Osteoblast (primary cell): ENCODE measurements at regions not wholly inside any gene's neighbourhood (a gene's known extent, or its start where the extent isn't known, plus 50 kb on each side); places are given as distances from the start of the nearest gene placed in this dataset.

ENCODE experiments used
- DNase-seq: peaks from one replicate; pipeline ENCODE4 v3.0.0; 2011; ENCODE audit warnings: low spot score, mixed read lengths; ENCODE audit not compliant: insufficient read length; ENCODE audit errors: missing footprints
- H2AFZ ChIP-seq: 2 replicates; pipeline ENCODE4 v1.6.0; 2011; ENCODE audit warnings: mild to moderate bottlenecking, low read length
- H3K27ac ChIP-seq: 2 replicates; pipeline ENCODE4 v1.5.1; 2011; ENCODE audit warnings: mild to moderate bottlenecking, low read depth, low read length, moderate library complexity
- H3K27me3 ChIP-seq: 2 replicates; pipeline ENCODE4 v1.6.0; 2012; ENCODE audit warnings: mild to moderate bottlenecking, control low read depth, inconsistent platforms, low read length, moderate library complexity; ENCODE audit not compliant: insufficient read depth
- H3K36me3 ChIP-seq: 2 replicates; pipeline ENCODE4 v1.5.1; 2011; ENCODE audit warnings: mild to moderate bottlenecking, low read length, control low read depth, moderate library complexity; ENCODE audit not compliant: insufficient read depth
- H3K4me1 ChIP-seq: 2 replicates; pipeline ENCODE4 v1.5.1; 2011; ENCODE audit warnings: mild to moderate bottlenecking, low read length, control low read depth, moderate library complexity; ENCODE audit not compliant: insufficient read depth
- H3K4me2 ChIP-seq: 2 replicates; pipeline ENCODE4 v1.6.0; 2011; ENCODE audit warnings: mild to moderate bottlenecking, low read length; ENCODE audit not compliant: insufficient read depth
- H3K4me3 ChIP-seq: fragments of 200-600 bp; sonication (generic); 3 replicates; pipeline ENCODE4 v1.5.1; 2012; ENCODE audit warnings: mild to moderate bottlenecking, low read length, inconsistent platforms; ENCODE audit not compliant: insufficient read depth
- H3K79me2 ChIP-seq: 2 replicates; pipeline ENCODE4 v1.6.0; 2012; ENCODE audit warnings: mild to moderate bottlenecking, low read length, control low read depth, inconsistent platforms; ENCODE audit not compliant: insufficient read depth
- H3K9me3 ChIP-seq: 2 replicates; pipeline ENCODE4 v1.5.1; 2011; ENCODE audit warnings: low read depth, low read length, control low read depth
- H4K20me1 ChIP-seq: 2 replicates; pipeline ENCODE4 v1.6.0; 2012; ENCODE audit warnings: mild to moderate bottlenecking, low read length, control low read depth; ENCODE audit not compliant: insufficient read depth
- TF ChIP-seq, protein P1 (sequence below): IDR thresholded peaks from 2 replicates; pipeline ENCODE4 v1.5.1; 2011; ENCODE audit warnings: mild to moderate bottlenecking, low read depth, low read length, moderate library complexity; ENCODE audit errors: extremely low read depth

DNA sequence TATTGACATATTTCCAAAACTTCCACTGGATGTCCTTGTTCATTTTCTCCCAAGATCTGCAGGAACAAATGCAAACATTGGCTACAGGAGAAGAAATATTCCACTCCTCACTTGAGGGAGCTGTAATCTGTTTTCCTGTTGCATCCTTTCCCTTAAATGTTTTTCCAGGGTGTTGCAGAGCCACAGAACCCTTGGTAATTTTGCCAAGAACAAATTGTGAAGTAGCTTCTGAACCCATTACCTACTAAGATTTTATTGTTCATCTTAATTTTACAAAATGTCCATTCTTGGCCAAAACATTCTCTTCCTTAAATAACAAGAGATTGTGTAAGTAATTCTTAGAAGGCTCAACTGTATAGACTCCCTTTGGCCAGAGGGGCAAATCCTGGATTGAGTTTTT is 177.0 kb downstream of the GNAT3 start:
- Histone ChIP-seq H3K79me2 (no peaks in the 10 kb centered on the region), H2AFZ (no peak overlapping the region), H4K20me1 (no peaks in the 10 kb centered on the region), H3K4me3 (no peak overlapping the region), H3K9me3 (no peaks in the 10 kb centered on the region), H3K27ac (no peak overlapping the region), H3K27me3 (no peaks in the 10 kb centered on the region), H3K36me3 (no peaks in the 10 kb centered on the region), H3K4me1 (peaks cover 4% of the 10 kb centered on the region), H3K4me2 (no peak overlapping the region)
- no peak for DNase-seq
- TF ChIP-seq, protein P1, sequence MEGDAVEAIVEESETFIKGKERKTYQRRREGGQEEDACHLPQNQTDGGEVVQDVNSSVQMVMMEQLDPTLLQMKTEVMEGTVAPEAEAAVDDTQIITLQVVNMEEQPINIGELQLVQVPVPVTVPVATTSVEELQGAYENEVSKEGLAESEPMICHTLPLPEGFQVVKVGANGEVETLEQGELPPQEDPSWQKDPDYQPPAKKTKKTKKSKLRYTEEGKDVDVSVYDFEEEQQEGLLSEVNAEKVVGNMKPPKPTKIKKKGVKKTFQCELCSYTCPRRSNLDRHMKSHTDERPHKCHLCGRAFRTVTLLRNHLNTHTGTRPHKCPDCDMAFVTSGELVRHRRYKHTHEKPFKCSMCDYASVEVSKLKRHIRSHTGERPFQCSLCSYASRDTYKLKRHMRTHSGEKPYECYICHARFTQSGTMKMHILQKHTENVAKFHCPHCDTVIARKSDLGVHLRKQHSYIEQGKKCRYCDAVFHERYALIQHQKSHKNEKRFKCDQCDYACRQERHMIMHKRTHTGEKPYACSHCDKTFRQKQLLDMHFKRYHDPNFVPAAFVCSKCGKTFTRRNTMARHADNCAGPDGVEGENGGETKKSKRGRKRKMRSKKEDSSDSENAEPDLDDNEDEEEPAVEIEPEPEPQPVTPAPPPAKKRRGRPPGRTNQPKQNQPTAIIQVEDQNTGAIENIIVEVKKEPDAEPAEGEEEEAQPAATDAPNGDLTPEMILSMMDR, result no peak

DNA sequence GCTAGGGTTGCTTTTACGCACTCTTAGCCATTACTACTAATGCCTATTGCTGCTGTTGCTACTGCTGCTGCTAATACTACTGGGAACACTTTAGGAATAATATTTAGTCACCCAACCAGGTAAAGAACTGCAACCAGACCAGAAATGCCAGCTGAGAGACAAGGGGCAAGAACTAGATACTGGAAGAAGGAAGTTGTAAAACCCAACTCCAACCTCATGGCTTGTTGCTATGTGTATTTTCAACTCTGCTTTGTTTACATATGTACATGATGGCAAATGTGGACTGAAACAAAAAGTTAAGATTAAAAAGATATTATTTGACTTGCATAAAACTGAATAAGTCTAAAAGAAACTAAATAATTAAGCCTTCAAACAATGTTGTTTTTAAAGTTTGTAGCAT is 177.7 kb downstream of the GNAT3 start:
- TF ChIP-seq, protein P1, result no peak
- Histone ChIP-seq H3K4me2 (no peak overlapping the region), H3K36me3 (no peaks in the 10 kb centered on the region), H3K4me3 (no peak overlapping the region), H2AFZ (no peak overlapping the region), H3K4me1 (peaks cover 5% of the 10 kb centered on the region), H4K20me1 (no peaks in the 10 kb centered on the region), H3K79me2 (no peaks in the 10 kb centered on the region), H3K27me3 (no peaks in the 10 kb centered on the region), H3K9me3 (no peaks in the 10 kb centered on the region), H3K27ac (no peak overlapping the region)
- DNase-seq, result no peak

DNA sequence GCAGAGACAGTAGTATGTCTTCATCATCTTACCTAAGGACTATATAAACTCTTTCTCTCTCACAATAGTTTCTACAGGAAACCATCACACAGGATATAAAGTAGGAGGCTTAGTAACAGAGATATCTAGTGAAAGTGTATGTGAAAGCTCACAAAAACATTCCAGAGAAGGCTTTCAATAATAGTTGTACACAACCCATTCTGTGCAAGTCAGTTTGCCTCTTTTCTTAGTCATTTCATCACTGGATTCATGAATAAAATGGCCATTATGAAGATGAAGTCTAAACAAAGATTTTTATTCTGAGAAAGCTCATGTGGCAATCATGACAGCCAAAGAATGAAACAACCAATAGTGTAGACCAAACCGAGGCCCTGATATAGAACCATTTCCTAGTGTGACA is 178.8 kb downstream of the GNAT3 start:
- Histone ChIP-seq H3K4me2 (no peak overlapping the region), H3K9me3 (no peaks in the 10 kb centered on the region), H4K20me1 (no peaks in the 10 kb centered on the region), H3K4me1 (peaks cover 5% of the 10 kb centered on the region), H3K27ac (no peak overlapping the region), H3K36me3 (no peaks in the 10 kb centered on the region), H3K27me3 (no peaks in the 10 kb centered on the region), H3K4me3 (no peak overlapping the region), H2AFZ (peak overlapping the region; percentile 49), H3K79me2 (no peaks in the 10 kb centered on the region)
- DNase-seq, result no peak
- TF ChIP-seq, protein P1, result no peak

DNA sequence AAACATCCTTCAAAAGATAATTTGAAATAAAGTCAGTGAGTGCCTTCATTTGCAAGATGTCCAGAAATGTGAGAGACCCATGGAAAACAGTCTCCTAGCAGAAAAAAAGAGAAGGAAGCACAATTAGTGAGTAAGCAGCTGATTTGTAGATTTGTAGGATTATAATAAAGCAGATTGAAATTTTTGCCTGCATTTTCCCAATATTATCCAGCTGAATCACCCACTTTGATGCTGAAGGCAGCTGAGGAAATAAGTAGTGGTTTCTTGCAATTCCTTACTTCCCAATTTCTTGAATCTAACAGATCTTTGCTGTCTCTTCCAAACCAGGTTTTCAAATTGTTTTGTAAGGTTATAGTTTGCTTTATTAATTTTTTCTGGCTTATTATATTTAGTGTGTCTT is 181.4 kb downstream of the GNAT3 start:
- no peak overlapping the region for H3K4me3 ChIP-seq
- TF ChIP-seq, protein P1, result no peak
- H3K27me3 ChIP-seq, result no peaks in the 10 kb centered on the region
- no peaks in the 10 kb centered on the region for H3K79me2 ChIP-seq
- no peaks in the 10 kb centered on the region for H4K20me1 ChIP-seq
- H2AFZ ChIP-seq, result no peak overlapping the region
- peaks cover 5% of the 10 kb centered on the region for H3K4me1 ChIP-seq
- no peaks in the 10 kb centered on the region for H3K9me3 ChIP-seq
- DNase-seq, result peak; percentile 11
- no peaks in the 10 kb centered on the region for H3K36me3 ChIP-seq
- no peak overlapping the region for H3K4me2 ChIP-seq
- no peak overlapping the region for H3K27ac ChIP-seq
